ENCODE measurements at regions not wholly inside any gene's neighbourhood (a gene's known extent, or its start where the extent isn't known, plus 50 kb on each side); places are given as distances from the start of the nearest gene placed in this dataset.

DNA sequence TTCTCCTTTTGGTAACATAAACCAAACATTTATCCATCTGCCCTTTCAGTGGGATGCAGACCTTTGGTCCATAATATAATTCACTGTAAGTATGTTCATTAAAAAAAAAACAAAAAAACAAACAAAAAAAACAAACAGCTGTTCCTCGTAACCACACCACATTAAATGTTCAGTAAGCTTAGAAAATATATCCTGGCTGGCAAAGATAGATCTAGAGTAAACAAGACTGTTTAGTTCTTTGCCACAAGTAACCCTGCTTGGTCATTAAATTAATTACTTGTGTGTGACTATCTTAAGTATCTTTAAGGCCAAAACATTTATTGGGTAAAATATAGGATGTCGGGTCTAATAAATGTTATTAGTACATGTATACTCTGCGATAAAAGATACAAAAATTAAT is 1717.1 kb downstream of the EFNA5 start:
- Histone ChIP-seq H3K4me2 (ENCODE audit: low read length) (no peak overlapping the region), H3K9ac (ENCODE audit: low read length) (no peak overlapping the region), H3F3A (ENCODE audit: insufficient read depth, low read length) (no peaks in the 10 kb centered on the region), H3K9me2 (ENCODE audit: low read depth, low read length) (no peaks in the 10 kb centered on the region), H3K27ac (ENCODE audit: low read depth, low read length, poor library complexity, severe bottlenecking) (no peak overlapping the region), H3K79me2 (ENCODE audit: insufficient read depth, low read length) (no peaks in the 10 kb centered on the region), H2AFZ (ENCODE audit: low read length) (no peak overlapping the region), H3K4me3 (ENCODE audit: low read depth, low read length, poor library complexity, severe bottlenecking) (no peak overlapping the region), H3K36me3 (ENCODE audit: insufficient read depth, low read length) (no peaks in the 10 kb centered on the region), H4K20me1 (ENCODE audit: insufficient read depth, low read length) (no peaks in the 10 kb centered on the region), H3K27me3 (ENCODE audit: insufficient read depth, low read length) (no peaks in the 10 kb centered on the region), H3K4me1 (ENCODE audit: insufficient read depth, low read length, severe bottlenecking) (no peaks in the 10 kb centered on the region), H3K9me3 (ENCODE audit: low read length) (no peaks in the 10 kb centered on the region)
- no peak for TF ChIP-seq EZH2 (IDR thresholded peaks at IDR 0.05; ENCODE audit: borderline replicate concordance, low read length)
- TF ChIP-seq, protein P1, sequence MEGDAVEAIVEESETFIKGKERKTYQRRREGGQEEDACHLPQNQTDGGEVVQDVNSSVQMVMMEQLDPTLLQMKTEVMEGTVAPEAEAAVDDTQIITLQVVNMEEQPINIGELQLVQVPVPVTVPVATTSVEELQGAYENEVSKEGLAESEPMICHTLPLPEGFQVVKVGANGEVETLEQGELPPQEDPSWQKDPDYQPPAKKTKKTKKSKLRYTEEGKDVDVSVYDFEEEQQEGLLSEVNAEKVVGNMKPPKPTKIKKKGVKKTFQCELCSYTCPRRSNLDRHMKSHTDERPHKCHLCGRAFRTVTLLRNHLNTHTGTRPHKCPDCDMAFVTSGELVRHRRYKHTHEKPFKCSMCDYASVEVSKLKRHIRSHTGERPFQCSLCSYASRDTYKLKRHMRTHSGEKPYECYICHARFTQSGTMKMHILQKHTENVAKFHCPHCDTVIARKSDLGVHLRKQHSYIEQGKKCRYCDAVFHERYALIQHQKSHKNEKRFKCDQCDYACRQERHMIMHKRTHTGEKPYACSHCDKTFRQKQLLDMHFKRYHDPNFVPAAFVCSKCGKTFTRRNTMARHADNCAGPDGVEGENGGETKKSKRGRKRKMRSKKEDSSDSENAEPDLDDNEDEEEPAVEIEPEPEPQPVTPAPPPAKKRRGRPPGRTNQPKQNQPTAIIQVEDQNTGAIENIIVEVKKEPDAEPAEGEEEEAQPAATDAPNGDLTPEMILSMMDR (IDR thresholded peaks at IDR 0.05; ENCODE audit: low read length) = no peak

DNA sequence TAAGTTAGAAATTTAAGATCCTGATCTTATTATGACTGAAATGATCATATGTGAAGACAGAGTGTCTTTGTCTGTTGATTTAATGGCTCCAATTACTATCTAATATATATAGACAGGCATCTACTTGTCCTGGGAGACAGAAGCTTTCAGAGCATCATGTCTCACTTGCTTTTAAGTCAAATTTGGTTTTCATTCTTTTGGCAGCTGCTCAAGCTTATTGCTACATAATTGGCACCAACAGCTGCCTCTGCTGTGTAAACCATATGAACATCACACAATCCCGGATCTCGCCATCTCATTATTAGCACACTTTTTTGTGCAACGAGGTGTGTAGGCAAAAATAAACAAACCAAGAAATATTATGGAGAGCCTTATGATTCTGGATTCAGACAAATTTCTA is 1717.9 kb downstream of the EFNA5 start:
- H3K9me3 ChIP-seq (ENCODE audit: low read length) = no peaks in the 10 kb centered on the region
- H3K79me2 ChIP-seq (ENCODE audit: insufficient read depth, low read length) = no peaks in the 10 kb centered on the region
- H3K27ac ChIP-seq (ENCODE audit: low read depth, low read length, poor library complexity, severe bottlenecking) = no peak overlapping the region
- no peaks in the 10 kb centered on the region for H3K27me3 ChIP-seq (ENCODE audit: insufficient read depth, low read length)
- no peaks in the 10 kb centered on the region for H4K20me1 ChIP-seq (ENCODE audit: insufficient read depth, low read length)
- H3F3A ChIP-seq (ENCODE audit: insufficient read depth, low read length) = no peaks in the 10 kb centered on the region
- H3K4me3 ChIP-seq (ENCODE audit: low read depth, low read length, poor library complexity, severe bottlenecking) = no peak overlapping the region
- H3K4me1 ChIP-seq (ENCODE audit: insufficient read depth, low read length, severe bottlenecking) = no peaks in the 10 kb centered on the region
- no peak overlapping the region for H3K4me2 ChIP-seq (ENCODE audit: low read length)
- no peak overlapping the region for H2AFZ ChIP-seq (ENCODE audit: low read length)
- no peaks in the 10 kb centered on the region for H3K36me3 ChIP-seq (ENCODE audit: insufficient read depth, low read length)
- H3K9me2 ChIP-seq (ENCODE audit: low read depth, low read length) = no peaks in the 10 kb centered on the region
- no peak for TF ChIP-seq EZH2 (IDR thresholded peaks at IDR 0.05; ENCODE audit: borderline replicate concordance, low read length)
- TF ChIP-seq, protein P1 (IDR thresholded peaks at IDR 0.05; ENCODE audit: low read length) = no peak
- no peak overlapping the region for H3K9ac ChIP-seq (ENCODE audit: low read length)

DNA sequence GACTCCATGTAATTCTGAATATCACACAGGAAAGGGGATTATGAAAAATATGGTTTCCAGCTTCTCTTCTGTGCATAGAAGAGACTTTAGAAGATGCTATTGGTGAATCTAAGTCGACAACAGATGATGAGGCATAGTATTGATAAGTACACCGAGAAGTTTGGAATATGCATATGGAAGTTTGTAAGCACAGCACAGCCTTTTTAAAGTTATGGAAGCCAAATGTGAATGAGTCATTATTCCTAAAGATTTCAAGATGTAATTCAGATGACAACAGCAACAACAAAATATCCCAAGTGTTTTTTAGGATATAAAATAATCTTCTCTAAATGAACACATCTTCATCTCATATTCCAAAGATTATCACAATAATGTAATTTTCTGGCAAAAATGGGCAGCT is 1723.3 kb downstream of the EFNA5 start:
- no peaks in the 10 kb centered on the region for H3K27me3 ChIP-seq (ENCODE audit: insufficient read depth, low read length)
- H4K20me1 ChIP-seq (ENCODE audit: insufficient read depth, low read length) = no peaks in the 10 kb centered on the region
- H3F3A ChIP-seq (ENCODE audit: insufficient read depth, low read length) = no peaks in the 10 kb centered on the region
- H3K9ac ChIP-seq (ENCODE audit: low read length) = no peak overlapping the region
- no peak overlapping the region for H3K4me3 ChIP-seq (ENCODE audit: low read depth, low read length, poor library complexity, severe bottlenecking)
- no peak for TF ChIP-seq EZH2 (IDR thresholded peaks at IDR 0.05; ENCODE audit: borderline replicate concordance, low read length)
- TF ChIP-seq, protein P1 (IDR thresholded peaks at IDR 0.05; ENCODE audit: low read length) = no peak
- no peaks in the 10 kb centered on the region for H3K9me3 ChIP-seq (ENCODE audit: low read length)
- no peak overlapping the region for H3K4me2 ChIP-seq (ENCODE audit: low read length)
- H3K27ac ChIP-seq (ENCODE audit: low read depth, low read length, poor library complexity, severe bottlenecking) = no peak overlapping the region
- H3K4me1 ChIP-seq (ENCODE audit: insufficient read depth, low read length, severe bottlenecking) = no peaks in the 10 kb centered on the region
- H3K9me2 ChIP-seq (ENCODE audit: low read depth, low read length) = no peaks in the 10 kb centered on the region
- no peak overlapping the region for H2AFZ ChIP-seq (ENCODE audit: low read length)
- H3K79me2 ChIP-seq (ENCODE audit: insufficient read depth, low read length) = no peaks in the 10 kb centered on the region
- no peaks in the 10 kb centered on the region for H3K36me3 ChIP-seq (ENCODE audit: insufficient read depth, low read length)
